A673 (cell line): ENCODE measurements at regions not wholly inside any gene's neighbourhood (a gene's known extent, or its start where the extent isn't known, plus 50 kb on each side); places are given as distances from the start of the nearest gene placed in this dataset.

Source experiments
- EZH2 ChIP-seq: fragments of 200-600 bp; sonication (generic); IDR thresholded peaks from 2 replicates; pipeline ENCODE4 v1.6.1; 2017; ENCODE audit warnings: borderline replicate concordance, low read depth, mild to moderate bottlenecking, mixed read lengths, antibody characterized with exemption, low read length; ENCODE audit not compliant: poor library complexity, severe bottlenecking
- TF ChIP-seq, protein P1 (sequence below): fragments of 300-800, 200-600 bp; sonication (generic); conservative IDR thresholded peaks from 2 replicates; pipeline ENCODE4 v1.5.1; 2017; ENCODE audit warnings: low read depth, mild to moderate bottlenecking, antibody characterized with exemption, low read length, moderate library complexity, mixed read lengths

DNA sequence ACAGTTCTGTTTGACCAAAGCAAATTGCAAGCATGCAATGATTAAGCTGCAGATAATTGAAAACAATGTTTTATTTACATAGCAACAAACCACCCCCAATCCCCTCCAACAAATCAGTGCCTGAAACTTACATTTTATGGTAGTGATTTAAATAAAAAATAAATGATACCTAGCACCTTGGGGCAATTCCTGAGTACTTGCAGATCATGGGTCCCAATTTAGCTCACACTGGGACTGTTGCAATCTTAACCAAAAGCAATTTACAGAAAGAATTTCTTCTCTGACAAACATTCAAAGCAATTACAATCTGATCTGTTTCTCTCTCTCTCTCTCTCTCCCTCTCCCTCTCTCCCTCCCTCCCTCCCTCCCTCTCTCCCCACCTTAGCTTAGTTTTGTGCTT, 345.7 kb upstream of the PCSK5 start:
- TF ChIP-seq, protein P1, sequence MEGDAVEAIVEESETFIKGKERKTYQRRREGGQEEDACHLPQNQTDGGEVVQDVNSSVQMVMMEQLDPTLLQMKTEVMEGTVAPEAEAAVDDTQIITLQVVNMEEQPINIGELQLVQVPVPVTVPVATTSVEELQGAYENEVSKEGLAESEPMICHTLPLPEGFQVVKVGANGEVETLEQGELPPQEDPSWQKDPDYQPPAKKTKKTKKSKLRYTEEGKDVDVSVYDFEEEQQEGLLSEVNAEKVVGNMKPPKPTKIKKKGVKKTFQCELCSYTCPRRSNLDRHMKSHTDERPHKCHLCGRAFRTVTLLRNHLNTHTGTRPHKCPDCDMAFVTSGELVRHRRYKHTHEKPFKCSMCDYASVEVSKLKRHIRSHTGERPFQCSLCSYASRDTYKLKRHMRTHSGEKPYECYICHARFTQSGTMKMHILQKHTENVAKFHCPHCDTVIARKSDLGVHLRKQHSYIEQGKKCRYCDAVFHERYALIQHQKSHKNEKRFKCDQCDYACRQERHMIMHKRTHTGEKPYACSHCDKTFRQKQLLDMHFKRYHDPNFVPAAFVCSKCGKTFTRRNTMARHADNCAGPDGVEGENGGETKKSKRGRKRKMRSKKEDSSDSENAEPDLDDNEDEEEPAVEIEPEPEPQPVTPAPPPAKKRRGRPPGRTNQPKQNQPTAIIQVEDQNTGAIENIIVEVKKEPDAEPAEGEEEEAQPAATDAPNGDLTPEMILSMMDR = no peak
- no peak for TF ChIP-seq EZH2
